HG03342 (cell line): ENCODE measurements at regions not wholly inside any gene's neighbourhood (a gene's known extent, or its start where the extent isn't known, plus 50 kb on each side); places are given as distances from the start of the nearest gene placed in this dataset.
"Not testable (repeated sequence)": the region's sequence is repeated elsewhere in the genome, so short reads cannot be mapped to it uniquely, and the experiment has no call there.

Experiments
- ATAC-seq: cut with Tn5 transposase; IDR thresholded peaks from one replicate; pipeline ENCODE4 v1.9.1; 2021; ENCODE audit warnings: mild to moderate bottlenecking, moderate library complexity; ENCODE audit not compliant: unreplicated experiment

DNA sequence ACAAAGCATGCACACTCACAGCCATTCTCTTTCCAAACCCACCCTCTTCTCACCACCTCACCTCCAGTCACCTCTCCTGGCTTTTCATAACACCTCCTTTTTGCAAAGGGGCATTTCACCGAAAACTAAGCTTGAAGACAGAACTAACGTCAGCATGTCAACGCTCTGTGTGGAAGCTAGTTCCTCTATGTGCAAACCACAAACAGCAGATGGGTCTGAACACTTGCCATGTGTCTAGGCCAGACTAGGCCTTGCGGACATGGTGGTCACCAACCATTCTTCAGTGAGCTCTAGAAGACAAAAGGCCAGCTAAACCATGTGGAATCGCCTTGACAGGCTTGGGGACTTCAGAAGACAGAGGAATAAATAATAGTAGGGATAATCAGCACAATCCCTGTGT lies 148.5 kb downstream of the TXNL1 start:
- ATAC-seq: no peak

DNA sequence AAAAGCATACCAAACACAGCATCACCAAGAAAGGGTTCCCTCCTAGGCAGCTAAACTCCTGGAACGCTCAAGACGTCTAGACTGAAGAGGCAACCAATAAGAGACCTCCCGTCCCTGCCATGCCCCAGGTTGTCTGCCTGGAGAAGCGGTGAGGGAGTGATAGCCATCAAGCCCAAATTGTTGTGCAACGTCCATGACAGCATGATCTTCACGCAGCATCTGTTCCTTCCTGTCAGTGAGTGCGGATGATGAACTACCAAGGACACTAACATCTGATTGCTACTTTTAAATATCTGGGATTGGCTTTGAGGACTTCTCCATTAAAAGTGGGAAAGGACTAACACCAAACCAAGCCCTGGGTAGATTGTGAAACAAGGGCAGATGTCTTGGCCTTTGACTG lies 149.7 kb downstream of the TXNL1 start:
- no peak for ATAC-seq

DNA sequence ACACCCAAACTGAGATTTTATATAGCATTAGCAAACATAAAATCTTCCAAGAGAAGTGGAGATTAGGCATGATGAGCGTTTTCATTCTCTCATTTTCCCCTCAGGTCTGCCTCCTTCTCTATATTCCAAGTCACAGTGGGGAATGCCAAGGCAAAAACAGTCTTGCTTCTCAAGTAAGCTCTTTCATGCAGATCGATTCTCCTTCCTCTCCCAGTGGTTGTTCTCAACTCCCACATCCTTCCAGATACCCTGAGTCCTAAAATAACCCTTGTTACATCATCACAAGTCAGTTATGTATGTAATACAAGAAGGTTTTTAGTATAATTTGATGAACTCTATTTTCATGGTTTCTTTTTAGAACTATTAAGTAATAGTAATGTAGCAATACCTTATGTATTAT lies 150.6 kb downstream of the TXNL1 start:
- no peak for ATAC-seq

- ATAC-seq: no peak
Observed at GRCh38 chr18:56483386-56483785, 155.0 kb downstream of the TXNL1 start.

GRCh38 chr18:56482813-56483212 lies 155.6 kb downstream of the TXNL1 start:
- not testable (repeated sequence) for ATAC-seq

GRCh38 chr18:56481751-56482150 lies 156.6 kb downstream of the TXNL1 start:
- ATAC-seq: no peak

DNA sequence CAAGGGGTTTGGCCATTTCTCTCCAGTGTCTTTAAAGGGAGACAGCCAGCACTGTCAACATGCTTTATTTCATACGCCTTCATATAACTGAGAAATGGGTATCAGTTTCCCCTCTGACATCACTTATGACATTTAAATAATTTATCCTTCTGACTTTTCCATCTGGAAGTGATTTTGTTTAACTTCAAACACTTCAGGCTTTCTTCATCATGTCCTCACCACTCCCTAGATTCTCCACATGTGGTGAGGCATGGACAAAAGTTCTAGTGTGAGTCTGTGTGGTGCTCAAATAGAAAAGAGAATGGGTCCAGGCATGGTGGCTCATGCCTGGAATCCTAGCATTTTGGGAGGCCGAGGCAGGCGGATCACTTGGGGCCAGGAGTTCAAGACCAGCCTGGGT lies 158.6 kb downstream of the TXNL1 start:
- no peak for ATAC-seq

DNA sequence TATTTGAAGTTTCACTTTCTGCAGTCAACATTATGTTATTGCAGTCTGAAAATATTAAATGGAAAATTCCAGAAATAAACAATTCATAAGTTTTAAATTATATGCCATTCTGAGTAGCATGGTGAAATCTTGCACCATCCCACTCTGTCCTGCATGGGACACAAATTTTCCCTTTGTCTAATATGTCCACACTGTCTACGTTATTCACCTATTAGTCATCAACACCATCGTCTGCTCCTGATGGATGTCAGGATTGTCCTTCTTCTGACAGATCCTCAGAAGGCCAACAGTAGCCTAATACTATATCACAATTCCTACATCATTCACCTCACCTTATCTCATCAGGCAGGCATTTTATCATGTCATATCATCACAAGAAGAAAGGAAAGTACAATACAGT lies 163.1 kb downstream of the TXNL1 start:
- no peak for ATAC-seq

DNA sequence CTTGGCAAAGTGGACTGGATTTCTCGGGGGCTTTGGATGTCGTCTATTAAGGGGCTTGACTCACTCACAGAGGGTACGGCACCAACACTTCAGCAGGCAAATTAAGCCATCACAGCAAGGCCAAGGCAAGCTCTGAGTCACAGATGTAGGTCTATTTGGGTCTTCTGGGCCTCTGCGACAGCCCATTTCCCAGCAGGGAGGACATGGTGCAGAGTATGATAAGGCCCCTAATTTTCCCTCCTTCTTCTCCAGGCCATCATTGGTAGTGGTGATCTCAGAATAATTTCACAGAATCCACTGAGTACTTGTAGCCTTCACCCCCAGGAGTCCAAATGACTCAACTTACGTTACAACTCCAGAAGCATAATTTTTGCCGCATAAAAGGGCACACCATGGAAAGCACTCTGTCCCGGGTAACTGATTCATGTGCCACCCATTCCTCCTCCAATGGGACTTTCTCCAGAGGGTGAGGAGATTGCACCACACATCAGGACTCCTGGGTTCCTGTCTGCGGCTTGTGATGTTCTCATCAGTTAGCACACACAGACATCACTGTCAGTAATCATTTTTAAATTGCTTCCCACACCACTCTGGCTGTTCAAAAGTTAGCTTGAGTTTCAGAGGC lies 164.9 kb downstream of the TXNL1 start:
- ATAC-seq: no peak

DNA sequence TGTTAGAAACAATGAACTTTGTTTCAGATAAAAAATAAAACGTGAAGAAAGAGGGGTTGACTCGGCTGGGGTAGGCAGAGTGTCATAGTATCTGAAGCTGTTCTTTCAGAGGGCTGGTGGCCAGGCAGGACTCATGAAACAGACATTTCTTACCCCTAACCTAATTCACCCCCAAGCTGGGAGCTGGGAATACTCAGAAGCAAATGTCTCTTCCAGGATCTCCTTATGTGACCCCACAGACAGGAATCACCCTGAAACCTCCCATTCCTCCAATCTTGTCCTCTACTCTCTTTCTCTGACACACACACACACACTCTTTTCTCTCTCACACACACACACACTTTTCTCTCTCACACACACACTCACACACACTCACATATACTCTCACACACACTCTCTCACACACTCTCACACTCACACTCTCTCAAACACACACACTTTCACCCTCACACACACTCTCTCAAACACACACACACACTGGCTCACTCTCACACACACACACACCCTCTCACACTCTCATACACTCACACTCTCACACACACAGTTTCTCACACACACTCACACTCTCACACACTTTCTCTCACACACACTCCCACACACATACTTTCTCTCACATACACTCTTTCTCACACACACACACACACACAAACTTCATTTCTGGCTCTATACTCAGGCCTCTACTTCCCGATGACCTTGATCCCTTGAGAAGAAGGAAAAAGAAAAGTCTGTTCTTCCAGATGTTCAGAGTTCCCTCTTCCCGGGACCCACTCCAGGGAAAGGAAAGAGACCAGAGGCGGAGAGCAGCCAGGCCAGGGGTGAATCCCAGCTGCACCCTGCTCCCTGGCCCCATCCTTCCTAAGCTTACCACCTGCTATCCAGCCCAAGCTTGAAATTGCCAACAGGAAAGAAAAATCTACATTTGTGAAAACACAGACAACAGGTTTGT lies 167.7 kb downstream of the TXNL1 start:
- ATAC-seq: no peak

- ATAC-seq: no peak
Observed at GRCh38 chr18:56469582-56469981, 168.8 kb downstream of the TXNL1 start.

GRCh38 chr18:56468396-56468795 lies 170.0 kb downstream of the TXNL1 start:
- ATAC-seq: no peak

DNA sequence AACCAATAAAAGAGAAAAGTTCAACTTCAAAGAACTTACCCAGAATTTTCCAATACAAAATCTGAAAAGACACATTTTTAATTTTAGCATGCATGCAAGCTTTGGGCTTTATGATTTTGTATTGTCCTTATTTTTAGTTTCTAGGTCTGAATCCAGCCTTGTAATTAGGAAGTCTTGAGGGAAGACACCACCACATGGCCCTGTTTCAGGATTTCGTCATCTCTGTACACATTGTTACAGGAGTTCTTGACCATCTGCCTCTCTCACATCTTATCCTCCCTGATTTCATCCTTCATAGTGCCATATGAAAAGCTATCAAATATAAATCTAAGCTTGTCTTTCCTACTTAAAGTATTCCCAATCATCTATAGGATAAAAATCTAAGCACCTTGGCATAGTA lies 176.1 kb downstream of the TXNL1 start:
- ATAC-seq: no peak

GRCh38 chr18:56461151-56461550 lies 177.2 kb downstream of the TXNL1 start:
- no peak for ATAC-seq

GRCh38 chr18:56460581-56460980 lies 177.8 kb downstream of the TXNL1 start:
- no peak for ATAC-seq

GRCh38 chr18:56458770-56459712 lies 179.4 kb downstream of the TXNL1 start:
- no peak for ATAC-seq

- ATAC-seq: no peak
Observed at GRCh38 chr18:56455874-56456273, 182.5 kb downstream of the TXNL1 start.

- no peak for ATAC-seq
Observed at GRCh38 chr18:56455141-56455540, 183.3 kb downstream of the TXNL1 start.

GRCh38 chr18:56453631-56454030 lies 184.8 kb downstream of the TXNL1 start:
- ATAC-seq: no peak

DNA sequence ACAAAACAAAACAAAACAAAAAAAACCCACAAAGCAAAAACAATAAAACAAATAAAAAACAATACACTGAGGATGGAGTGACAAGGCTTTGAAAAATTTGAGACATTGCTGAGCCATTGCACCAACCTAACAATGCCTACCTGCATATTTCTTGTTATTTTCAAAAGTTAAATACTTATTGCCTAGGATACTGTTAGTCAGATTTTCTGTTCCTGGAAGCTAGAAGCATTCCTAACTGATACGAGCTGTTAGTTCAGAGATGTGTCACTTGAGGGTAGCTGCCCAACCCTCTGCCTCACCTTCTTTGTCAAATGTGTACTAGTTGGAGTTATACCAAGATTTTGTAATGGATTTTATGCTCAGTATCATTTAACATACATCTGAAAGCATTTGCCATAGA lies 187.2 kb downstream of the TXNL1 start:
- ATAC-seq: no peak

GRCh38 chr18:56448751-56449150 lies 189.6 kb downstream of the TXNL1 start:
- no peak for ATAC-seq
